Transverse colon (tissue), 4 donors: ENCODE measurements at regions not wholly inside any gene's neighbourhood (a gene's known extent, or its start where the extent isn't known, plus 50 kb on each side); places are given as distances from the start of the nearest gene placed in this dataset.

Source experiments
- DNase-seq: peaks from one replicate; pipeline ENCODE4 v3.0.0-alpha.2; 2019
- H3K27ac ChIP-seq, 4 donors: fragments of 200-600 bp; sonication (generic); 2 replicates each; pipeline ENCODE4 v1.5.1; 2016 to 2018; ENCODE audit warnings: inconsistent platforms in 4 of 4
- H3K27me3 ChIP-seq: fragments of 200-600 bp; sonication (generic); 2 replicates; pipeline ENCODE4 v1.5.1; 2017; ENCODE audit warnings: inconsistent platforms
- H3K36me3 ChIP-seq, 4 donors: fragments of 200-600 bp; sonication (generic); 2 replicates each; pipeline ENCODE4 v1.5.1; 2017 to 2019; ENCODE audit warnings: inconsistent platforms in 4 of 4
- H3K4me1 ChIP-seq, 4 donors: fragments of 200-600 bp; sonication (generic); 2 replicates each; pipeline ENCODE4 v1.5.1; 2017 to 2020; ENCODE audit warnings: inconsistent platforms in 4 of 4
- H3K4me3 ChIP-seq, 4 donors: fragments of 200-600 bp; sonication (generic); 1 replicate in 1 of 4; 2 replicates in 3 of 4; pipeline versions ENCODE4 v1.5.1 to v1.6.1; 2017 to 2019; ENCODE audit warnings: inconsistent platforms in 4 of 4
- H3K9me3 ChIP-seq, 2 donors: fragments of 200-600 bp; sonication (generic); 2 replicates each; pipeline ENCODE4 v1.5.1; 2017 to 2019; ENCODE audit warnings: inconsistent platforms in 2 of 2
- EP300 ChIP-seq: sonication (generic); formaldehyde crosslinking; IDR thresholded peaks from one replicate; pipeline ENCODE4 v1.6.1; 2017; ENCODE audit warnings: antibody characterized with exemption, low read depth
- POLR2A ChIP-seq: fragments of 450-650 bp; IDR thresholded peaks from one replicate; pipeline ENCODE4 v1.6.1; 2016; ENCODE audit warnings: antibody characterized with exemption, mild to moderate bottlenecking, moderate library complexity
- POLR2AphosphoS5 ChIP-seq, 3 donors: sonication (generic); formaldehyde crosslinking; IDR thresholded peaks; one replicate each; pipeline ENCODE4 v1.6.1; 2016; ENCODE audit warnings: antibody characterized with exemption in 3 of 3
- WGBS, 2 donors: methylation state at CpG; one replicate each; pipeline ENCODE4 v1.1.5; 2018; ENCODE audit warnings: low coverage in 1 of 2; 5-methylcytosine and 5-hydroxymethylcytosine counted together
- in situ Hi-C, 4 donors: fragments of 200-750 bp; cut with MboI; loops; one replicate each; pipeline versions ENCODE4 v1.15.0 to v1.15.1; 2017; ENCODE audit warnings: low sequenced_read_pairs in 3 of 4, low pct_ligation_motif_present in 1 of 4, low pct_unique_long_range_greater_than_20kb in 1 of 4
- intact Hi-C: fragments of 100-400 bp; cut with DNase I; formaldehyde crosslinking; loops from one replicate; pipeline ENCODE4 v1.15.1; 2023; ENCODE audit warnings: low total_unique reads
- TF ChIP-seq, protein P1 (sequence below), 5 experiments: fragments of 200-600 bp in 3 of 5; fragments of 450-650 bp in 2 of 5; sonication (generic) in 3 of 5; IDR thresholded peaks; 1 replicate in 2 of 5; 2 replicates in 3 of 5; pipeline ENCODE4 v1.5.1; 2016 to 2017; ENCODE audit warnings: antibody characterized with exemption in 5 of 5, inconsistent platforms in 3 of 5, mild to moderate bottlenecking in 2 of 5, moderate library complexity in 1 of 5

DNA sequence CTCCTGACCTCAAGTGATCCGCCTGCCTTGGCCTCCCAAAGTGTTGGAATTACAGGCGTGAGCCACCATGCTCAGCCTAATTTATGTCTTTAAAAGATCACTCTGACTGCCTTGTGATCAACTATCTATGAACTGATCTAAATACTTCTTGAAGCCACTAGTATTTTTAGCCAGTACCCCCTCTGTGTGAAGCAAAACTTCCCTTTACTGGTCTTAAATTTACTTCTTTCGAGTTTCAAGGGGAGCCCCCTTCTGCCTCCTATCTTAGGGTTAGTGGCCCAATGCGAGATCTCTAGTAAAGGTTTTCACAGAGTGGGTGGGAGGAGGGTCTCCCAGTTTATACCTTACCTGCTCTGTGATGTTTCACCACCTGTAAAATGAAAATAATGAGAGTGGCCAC is 66.1 kb upstream of the RPL11 start:
- in situ Hi-C loops: no loop called here

DNA sequence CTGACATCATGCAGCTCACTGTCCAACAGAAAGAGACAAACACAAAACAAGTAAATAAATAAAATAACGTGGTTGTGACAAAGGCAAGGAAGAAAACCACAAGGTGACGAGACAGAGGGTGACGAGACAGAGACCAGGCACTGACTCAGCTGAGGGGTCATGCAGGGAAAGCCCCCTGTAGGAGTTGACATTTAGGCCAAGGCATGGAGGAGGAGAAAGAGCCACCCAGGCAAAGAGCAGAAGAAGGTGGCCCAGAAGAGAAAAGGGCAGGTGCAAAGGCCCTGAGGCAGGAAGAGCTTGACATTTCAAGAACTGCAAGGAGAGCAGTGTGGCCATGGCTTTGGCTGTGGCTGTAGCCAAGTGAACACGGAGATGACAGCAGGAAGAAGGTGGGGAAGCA is 65.1 kb upstream of the ID3 start:
- Histone ChIP-seq H3K27ac (no peak overlapping the region), H3K4me3 (no peak overlapping the region), H3K36me3 (no peaks in the 10 kb centered on the region), H3K27me3 (no peaks in the 10 kb centered on the region), H3K9me3 (no peaks in the 10 kb centered on the region), H3K4me1 (peaks cover 0 to 10% (median 7%) of the 10 kb centered on the region in 4 donors)
- no peak for DNase-seq
- in situ Hi-C loops (no loop called here), intact Hi-C loops (no loop called here)
- 59 to 66% methylated on average over 4 of the region's 4 CpGs for WGBS, 2 donors
- TF ChIP-seq EP300 (no peak), POLR2A (no peak), POLR2AphosphoS5 (IDR thresholded peaks at IDR 0.05) (no peak)
- TF ChIP-seq, protein P1, sequence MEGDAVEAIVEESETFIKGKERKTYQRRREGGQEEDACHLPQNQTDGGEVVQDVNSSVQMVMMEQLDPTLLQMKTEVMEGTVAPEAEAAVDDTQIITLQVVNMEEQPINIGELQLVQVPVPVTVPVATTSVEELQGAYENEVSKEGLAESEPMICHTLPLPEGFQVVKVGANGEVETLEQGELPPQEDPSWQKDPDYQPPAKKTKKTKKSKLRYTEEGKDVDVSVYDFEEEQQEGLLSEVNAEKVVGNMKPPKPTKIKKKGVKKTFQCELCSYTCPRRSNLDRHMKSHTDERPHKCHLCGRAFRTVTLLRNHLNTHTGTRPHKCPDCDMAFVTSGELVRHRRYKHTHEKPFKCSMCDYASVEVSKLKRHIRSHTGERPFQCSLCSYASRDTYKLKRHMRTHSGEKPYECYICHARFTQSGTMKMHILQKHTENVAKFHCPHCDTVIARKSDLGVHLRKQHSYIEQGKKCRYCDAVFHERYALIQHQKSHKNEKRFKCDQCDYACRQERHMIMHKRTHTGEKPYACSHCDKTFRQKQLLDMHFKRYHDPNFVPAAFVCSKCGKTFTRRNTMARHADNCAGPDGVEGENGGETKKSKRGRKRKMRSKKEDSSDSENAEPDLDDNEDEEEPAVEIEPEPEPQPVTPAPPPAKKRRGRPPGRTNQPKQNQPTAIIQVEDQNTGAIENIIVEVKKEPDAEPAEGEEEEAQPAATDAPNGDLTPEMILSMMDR (IDR thresholded peaks at IDR 0.05): no peak

More for the DNA sequence above, 66.1 kb upstream of the RPL11 start:
- TF ChIP-seq POLR2AphosphoS5 (IDR thresholded peaks at IDR 0.05) (no peak), EP300 (no peak), POLR2A (no peak)
- TF ChIP-seq, protein P1 (IDR thresholded peaks at IDR 0.05): no peak
- Histone ChIP-seq H3K4me3 (no peak overlapping the region), H3K36me3 (no peaks in the 10 kb centered on the region), H3K4me1 (no peaks in the 10 kb centered on the region), H3K27me3 (no peaks in the 10 kb centered on the region), H3K27ac (no peak overlapping the region), H3K9me3 (no peaks in the 10 kb centered on the region)
- intact Hi-C loops: no loop called here
- WGBS, 2 donors: 86 to 100% methylated on average over 2 to 4 of the region's 4 CpGs
- no peak for DNase-seq

DNA sequence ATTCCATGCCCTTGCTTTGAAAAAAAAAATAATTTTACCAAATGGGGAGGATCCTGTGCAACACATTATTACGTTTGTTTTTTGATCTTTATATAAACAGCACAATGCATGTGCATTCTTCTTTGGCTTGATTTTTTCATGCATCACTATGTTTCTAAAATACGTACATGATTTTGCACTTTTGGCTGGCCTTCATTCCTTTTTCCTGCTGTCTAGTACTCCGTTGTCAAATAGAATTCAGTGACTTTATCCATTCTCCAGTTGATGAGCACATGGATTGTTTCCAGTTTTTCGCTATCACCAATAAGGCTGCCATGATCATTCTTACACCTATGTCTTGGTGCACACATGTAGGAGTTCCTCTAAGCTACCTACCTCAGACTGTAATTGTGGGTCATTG is 63.0 kb upstream of the ID3 start:
- Histone ChIP-seq H3K36me3 (no peaks in the 10 kb centered on the region), H3K4me1 (peaks cover 0 to 15% (median 12%) of the 10 kb centered on the region in 4 donors), H3K27ac (no peak overlapping the region), H3K9me3 (no peaks in the 10 kb centered on the region), H3K4me3 (no peak overlapping the region), H3K27me3 (no peaks in the 10 kb centered on the region)
- 95 to 96% methylated on average over 3 to 4 of the region's 4 CpGs for WGBS, 2 donors
- intact Hi-C loops (no loop called here), in situ Hi-C loops (no loop called here)
- TF ChIP-seq, protein P1 (IDR thresholded peaks at IDR 0.05): no peak
- no peak for TF ChIP-seq EP300
- TF ChIP-seq POLR2A: no peak
- TF ChIP-seq POLR2AphosphoS5 (IDR thresholded peaks at IDR 0.05): no peak
- no peak for DNase-seq

DNA sequence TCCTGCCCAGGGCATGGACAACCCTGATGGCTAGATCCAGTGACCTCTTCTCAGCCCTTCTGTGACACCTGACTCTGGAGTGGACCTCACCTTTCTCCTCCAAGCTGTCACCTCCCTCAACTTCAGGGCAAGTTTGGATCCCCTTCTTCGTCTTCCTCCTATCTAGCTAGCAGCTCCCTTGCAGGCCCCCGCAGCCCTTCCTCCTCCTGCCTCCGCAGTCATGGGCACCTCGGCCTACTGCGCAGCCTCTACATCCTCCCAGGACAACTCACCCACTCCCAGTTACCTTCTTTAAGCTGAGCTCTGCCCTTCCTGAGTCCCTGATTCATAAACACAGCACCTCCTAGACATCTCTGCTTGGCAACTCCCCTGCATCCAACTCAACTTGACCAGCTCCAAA is 61.3 kb upstream of the ID3 start:
- in situ Hi-C loops: no loop called here
- DNase-seq: no peak
- 92 to 96% methylated on average over 2 to 5 of the region's 5 CpGs for WGBS, 2 donors

More for the DNA sequence above, 61.3 kb upstream of the ID3 start:
- peak overlapping the region in 3 of 4 donors; percentile 51 to 78 (median 63) for H3K27ac ChIP-seq
- intact Hi-C loops: no loop called here
- H3K4me3 ChIP-seq: no peak overlapping the region
- no peak for TF ChIP-seq POLR2AphosphoS5 (IDR thresholded peaks at IDR 0.05)
- TF ChIP-seq, protein P1 (IDR thresholded peaks at IDR 0.05): no peak
- no peak for TF ChIP-seq POLR2A
- no peak for TF ChIP-seq EP300
- H3K27me3 ChIP-seq: no peaks in the 10 kb centered on the region
- peaks cover 0 to 15% (median 12%) of the 10 kb centered on the region in 4 donors for H3K4me1 ChIP-seq
- no peaks in the 10 kb centered on the region for H3K9me3 ChIP-seq
- H3K36me3 ChIP-seq: no peaks in the 10 kb centered on the region
